ENCODE measurements at regions not wholly inside any gene's neighbourhood (a gene's known extent, or its start where the extent isn't known, plus 50 kb on each side); places are given as distances from the start of the nearest gene placed in this dataset.
A peak's percentile ranks its signal among the peaks of the same experiment; 100 is the strongest.

DNA sequence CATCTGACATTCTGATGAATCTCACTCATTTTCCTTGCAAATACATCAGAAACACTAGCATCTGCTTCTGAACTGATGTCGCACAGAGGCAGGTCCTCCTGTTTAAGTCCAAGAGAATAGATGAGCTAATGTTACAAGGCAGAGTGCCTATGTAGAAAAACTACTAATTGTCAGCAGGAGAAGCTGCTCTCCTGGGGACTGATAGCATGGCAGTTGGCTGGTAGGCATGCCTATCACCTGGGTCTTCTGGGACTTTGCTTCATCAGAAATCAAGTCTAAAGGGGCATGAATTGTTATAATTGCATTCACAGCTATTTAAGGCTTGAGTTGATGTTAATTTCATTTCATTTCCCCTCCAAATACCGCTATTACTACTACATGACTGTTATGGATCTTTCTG lies 457.2 kb downstream of the RAP2B start:
- TF ChIP-seq, protein P1, sequence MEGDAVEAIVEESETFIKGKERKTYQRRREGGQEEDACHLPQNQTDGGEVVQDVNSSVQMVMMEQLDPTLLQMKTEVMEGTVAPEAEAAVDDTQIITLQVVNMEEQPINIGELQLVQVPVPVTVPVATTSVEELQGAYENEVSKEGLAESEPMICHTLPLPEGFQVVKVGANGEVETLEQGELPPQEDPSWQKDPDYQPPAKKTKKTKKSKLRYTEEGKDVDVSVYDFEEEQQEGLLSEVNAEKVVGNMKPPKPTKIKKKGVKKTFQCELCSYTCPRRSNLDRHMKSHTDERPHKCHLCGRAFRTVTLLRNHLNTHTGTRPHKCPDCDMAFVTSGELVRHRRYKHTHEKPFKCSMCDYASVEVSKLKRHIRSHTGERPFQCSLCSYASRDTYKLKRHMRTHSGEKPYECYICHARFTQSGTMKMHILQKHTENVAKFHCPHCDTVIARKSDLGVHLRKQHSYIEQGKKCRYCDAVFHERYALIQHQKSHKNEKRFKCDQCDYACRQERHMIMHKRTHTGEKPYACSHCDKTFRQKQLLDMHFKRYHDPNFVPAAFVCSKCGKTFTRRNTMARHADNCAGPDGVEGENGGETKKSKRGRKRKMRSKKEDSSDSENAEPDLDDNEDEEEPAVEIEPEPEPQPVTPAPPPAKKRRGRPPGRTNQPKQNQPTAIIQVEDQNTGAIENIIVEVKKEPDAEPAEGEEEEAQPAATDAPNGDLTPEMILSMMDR (IDR thresholded peaks at IDR 0.05; ENCODE audit: extremely low read depth, missing control alignments), result no peak
- no peak for DNase-seq (ENCODE audit: low spot score)

DNA sequence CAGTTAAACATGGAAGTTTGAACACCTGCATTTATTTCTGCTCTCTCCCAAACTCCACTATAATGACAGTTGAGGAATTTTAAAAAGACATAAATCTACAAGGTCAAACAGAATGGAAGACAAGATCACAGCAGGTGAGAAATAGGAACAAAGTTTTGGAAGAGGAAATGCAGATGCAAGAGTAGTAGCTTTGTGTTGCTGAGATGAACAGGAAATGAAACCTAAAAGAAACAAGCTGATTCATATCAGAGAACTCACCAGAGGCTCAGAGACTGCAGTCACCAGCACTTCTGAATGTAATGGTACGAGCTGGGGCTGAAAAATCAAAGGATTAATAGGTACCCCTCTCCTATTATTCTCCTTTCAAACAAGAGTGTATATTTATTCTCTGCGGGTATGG lies 459.9 kb downstream of the RAP2B start:
- DNase-seq (ENCODE audit: low spot score), result peak; percentile 29
- TF ChIP-seq, protein P1 (IDR thresholded peaks at IDR 0.05; ENCODE audit: extremely low read depth, missing control alignments), result no peak

DNA sequence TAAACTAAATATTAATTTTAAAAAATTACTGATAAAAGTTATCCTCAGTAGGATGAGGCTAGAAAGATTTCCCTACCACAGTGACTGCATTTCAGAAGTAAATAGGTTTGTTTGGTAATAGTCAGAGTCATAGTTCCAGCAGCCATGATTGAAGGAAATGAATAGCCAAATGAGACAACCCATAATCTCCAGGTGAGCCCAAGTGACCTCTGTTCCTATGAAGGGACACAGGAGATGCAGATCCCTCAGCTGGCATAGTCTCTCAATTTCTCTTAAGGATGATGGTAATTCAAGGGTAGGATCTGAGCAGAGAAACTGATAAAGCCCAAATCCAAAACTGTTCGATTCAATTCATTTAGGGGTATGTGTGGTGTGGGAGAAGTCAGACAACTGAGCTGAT lies 461.8 kb downstream of the RAP2B start:
- no peak for DNase-seq (ENCODE audit: low spot score)
- TF ChIP-seq, protein P1 (IDR thresholded peaks at IDR 0.05; ENCODE audit: extremely low read depth, missing control alignments), result no peak

DNA sequence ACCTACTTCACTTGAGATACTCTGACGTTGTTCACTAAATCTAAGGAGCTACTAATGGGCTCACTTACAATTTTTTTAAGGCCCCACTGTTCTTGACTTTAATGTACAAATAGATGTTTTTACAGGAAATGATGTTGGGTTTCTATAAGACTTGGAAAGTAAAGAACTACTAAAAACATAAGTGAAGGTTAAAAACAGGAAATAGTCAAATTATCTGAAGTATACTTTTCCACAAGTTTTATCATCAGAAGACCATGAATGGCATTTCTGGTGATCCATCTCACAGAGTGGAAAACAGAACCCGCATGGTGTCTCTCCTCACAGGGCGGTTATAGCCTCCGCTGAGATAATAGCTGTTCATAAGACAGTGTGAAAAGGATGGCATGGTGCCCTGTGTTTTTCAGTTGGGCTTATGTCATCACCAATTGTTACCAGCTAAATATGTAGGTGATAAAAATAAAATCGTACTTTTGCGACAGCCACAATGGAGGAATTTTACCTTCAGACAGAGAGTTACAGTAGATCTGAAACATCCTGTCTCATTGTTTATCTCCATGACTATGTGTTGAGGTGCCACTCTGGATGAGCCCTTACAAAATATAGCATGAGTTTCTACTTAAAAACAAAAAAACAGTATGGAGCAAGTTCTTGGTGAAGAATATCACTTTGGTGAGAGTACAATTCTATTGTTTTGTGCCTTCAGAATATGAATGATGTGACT lies 462.4 kb downstream of the RAP2B start:
- no peak for DNase-seq (ENCODE audit: low spot score)
- TF ChIP-seq, protein P1 (IDR thresholded peaks at IDR 0.05; ENCODE audit: extremely low read depth, missing control alignments), result no peak

DNA sequence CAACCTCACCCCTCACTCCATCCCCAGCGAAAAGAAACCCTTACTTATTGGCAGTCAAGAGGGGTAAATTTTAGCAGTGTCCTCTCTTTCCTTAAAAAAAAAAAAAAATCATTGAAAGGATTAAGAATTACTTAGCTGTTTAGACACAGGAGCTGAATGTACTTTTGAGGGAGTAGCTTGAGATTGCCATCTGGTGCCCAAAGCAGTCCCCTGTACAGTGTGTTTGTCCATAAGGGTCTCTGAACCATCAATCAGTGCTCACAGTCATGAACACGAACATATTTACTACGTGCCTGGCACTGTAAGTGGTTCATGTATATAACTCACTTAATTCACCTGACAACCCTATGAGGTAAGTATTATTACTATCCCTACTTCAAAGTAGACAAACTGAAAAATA lies 463.5 kb downstream of the RAP2B start:
- TF ChIP-seq, protein P1 (IDR thresholded peaks at IDR 0.05; ENCODE audit: extremely low read depth, missing control alignments), result no peak
- DNase-seq (ENCODE audit: low spot score), result no peak

DNA sequence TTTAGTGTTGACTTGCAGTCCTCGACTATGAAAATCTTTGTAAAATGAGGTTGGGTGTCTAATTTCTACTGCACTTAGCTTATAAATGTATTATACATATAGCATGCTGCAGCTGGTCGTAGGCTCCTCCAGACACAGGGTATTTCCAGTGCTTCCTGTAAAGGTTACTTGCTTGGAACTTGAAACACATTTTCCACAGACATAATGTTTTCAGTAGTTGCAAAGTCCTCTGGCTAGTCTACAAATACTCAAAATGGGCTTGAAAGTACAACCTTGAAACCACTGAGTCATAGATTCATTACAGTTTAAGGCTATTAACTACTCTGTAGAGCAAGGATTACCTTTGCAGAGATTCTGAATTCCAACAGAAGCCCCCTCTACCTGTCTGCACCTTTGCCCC lies 464.1 kb downstream of the RAP2B start:
- TF ChIP-seq, protein P1 (IDR thresholded peaks at IDR 0.05; ENCODE audit: extremely low read depth, missing control alignments), result no peak
- no peak for DNase-seq (ENCODE audit: low spot score)

DNA sequence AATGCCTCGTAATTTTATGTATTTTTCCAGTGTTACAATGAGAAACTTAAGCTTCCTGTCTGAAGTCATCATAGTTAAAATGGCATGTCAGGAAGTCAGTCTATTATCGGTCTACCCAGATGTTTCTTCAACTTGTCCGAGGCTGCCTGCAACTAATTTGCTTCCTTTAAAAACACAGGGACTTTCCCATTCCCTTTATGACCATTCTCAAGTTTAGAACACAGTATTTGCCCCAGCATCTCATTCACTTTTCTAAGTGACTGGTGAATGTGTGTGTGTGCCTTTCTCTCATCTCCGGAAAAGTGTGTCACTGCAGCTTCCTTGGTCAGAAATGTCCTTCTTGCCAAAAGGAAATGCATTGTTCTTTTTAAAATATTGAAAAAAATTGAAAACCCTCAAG lies 466.6 kb downstream of the RAP2B start:
- DNase-seq (ENCODE audit: low spot score), result peak; percentile 7
- TF ChIP-seq, protein P1 (IDR thresholded peaks at IDR 0.05; ENCODE audit: extremely low read depth, missing control alignments), result no peak
